NCI-H1048 (cell line): ENCODE measurements at regions not wholly inside any gene's neighbourhood (a gene's known extent, or its start where the extent isn't known, plus 50 kb on each side); places are given as distances from the start of the nearest gene placed in this dataset.

Experiments used
- DNase-seq: peaks from one replicate; lab custom pipeline; 2025; lab: John Stamatoyannopoulos, UW

- no peak for DNase-seq
Measured at GRCh38 chr9:96038271-96038670, 162.8 kb downstream of the ERCC6L2 start.

GRCh38 chr9:96034553-96035122 is 159.1 kb downstream of the ERCC6L2 start:
- DNase-seq = no peak

GRCh38 chr9:96033896-96034295 is 158.4 kb downstream of the ERCC6L2 start:
- no peak for DNase-seq

- DNase-seq = no peak
Measured at GRCh38 chr9:96031916-96032534, 156.5 kb downstream of the ERCC6L2 start.

- DNase-seq = peak; percentile 32
Measured at GRCh38 chr9:96031366-96031824, 155.9 kb downstream of the ERCC6L2 start.

- no peak for DNase-seq
Measured at GRCh38 chr9:96029722-96030530, 154.4 kb downstream of the ERCC6L2 start.

- no peak for DNase-seq
Measured at GRCh38 chr9:96027251-96028131, 152.0 kb downstream of the ERCC6L2 start.

GRCh38 chr9:96026655-96027213 is 151.2 kb downstream of the ERCC6L2 start:
- no peak for DNase-seq

GRCh38 chr9:96025995-96026602 is 150.6 kb downstream of the ERCC6L2 start:
- no peak for DNase-seq

- no peak for DNase-seq
Measured at GRCh38 chr9:96023486-96023885, 148.0 kb downstream of the ERCC6L2 start.

- no peak for DNase-seq
Measured at GRCh38 chr9:96022445-96023051, 147.1 kb downstream of the ERCC6L2 start.

GRCh38 chr9:96021551-96022444 is 146.3 kb downstream of the ERCC6L2 start:
- DNase-seq = no peak

GRCh38 chr9:96020792-96021550 is 145.5 kb downstream of the ERCC6L2 start:
- DNase-seq = no peak

GRCh38 chr9:96020300-96020791 is 144.9 kb downstream of the ERCC6L2 start:
- DNase-seq = no peak
